ENCODE measurements at regions not wholly inside any gene's neighbourhood (a gene's known extent, or its start where the extent isn't known, plus 50 kb on each side); places are given as distances from the start of the nearest gene placed in this dataset.
"Not testable (repeated sequence)": the region's sequence is repeated elsewhere in the genome, so short reads cannot be mapped to it uniquely, and the experiment has no call there.

- no peak for DNase-seq (ENCODE audit: low spot score)
Measured at GRCh38 chr5:106690585-106690984, 980.2 kb downstream of the EFNA5 start.

- no peak for DNase-seq (ENCODE audit: low spot score)
Measured at GRCh38 chr5:106680330-106680729, 990.4 kb downstream of the EFNA5 start.

GRCh38 chr5:106677057-106677456 lies 993.7 kb downstream of the EFNA5 start:
- no peak for DNase-seq (ENCODE audit: low spot score)

- no peak for DNase-seq (ENCODE audit: low spot score)
Measured at GRCh38 chr5:106675687-106676086, 995.0 kb downstream of the EFNA5 start.

- DNase-seq (ENCODE audit: low spot score): no peak
Measured at GRCh38 chr5:106673941-106674340, 996.8 kb downstream of the EFNA5 start.

DNA sequence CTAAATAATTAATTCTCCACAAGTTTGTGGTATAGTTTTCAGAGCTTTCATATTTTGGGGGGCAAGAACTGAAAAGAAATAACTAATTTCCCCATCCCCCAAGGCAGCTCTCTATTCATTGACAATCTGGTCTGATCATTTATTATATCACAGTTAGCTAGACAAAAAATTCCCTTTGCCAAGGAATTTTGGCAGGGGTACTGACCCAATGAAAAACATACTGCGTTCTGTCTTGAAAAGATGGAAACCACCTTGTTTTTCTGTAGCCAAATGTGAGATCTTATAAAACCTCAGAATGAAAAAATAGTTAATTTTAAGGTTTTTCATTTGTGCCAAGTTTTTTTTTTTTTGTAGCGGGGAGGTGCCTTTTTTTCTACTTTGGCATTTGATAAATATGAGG lies 1008.9 kb downstream of the EFNA5 start:
- no peak for DNase-seq (ENCODE audit: low spot score)

DNA sequence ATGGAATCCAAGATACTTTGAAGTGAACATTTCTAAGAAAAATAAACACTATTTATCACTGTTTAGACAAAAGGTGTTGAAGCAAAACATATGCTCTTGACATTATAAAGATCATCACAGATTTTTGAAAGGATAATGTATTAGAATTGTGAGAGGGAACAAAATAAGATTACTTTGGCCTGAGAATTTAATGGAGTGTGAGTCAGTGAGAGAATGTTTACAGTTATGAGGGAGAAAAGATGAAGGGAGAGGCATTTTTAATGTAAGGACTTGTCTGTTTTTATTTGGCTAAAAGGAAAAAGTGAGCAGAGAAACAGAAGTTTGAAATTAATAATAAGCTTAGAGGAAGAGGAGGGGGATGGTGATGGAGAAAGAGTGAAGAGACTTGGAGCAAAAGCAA lies 1010.1 kb downstream of the EFNA5 start:
- no peak for DNase-seq (ENCODE audit: low spot score)

DNA sequence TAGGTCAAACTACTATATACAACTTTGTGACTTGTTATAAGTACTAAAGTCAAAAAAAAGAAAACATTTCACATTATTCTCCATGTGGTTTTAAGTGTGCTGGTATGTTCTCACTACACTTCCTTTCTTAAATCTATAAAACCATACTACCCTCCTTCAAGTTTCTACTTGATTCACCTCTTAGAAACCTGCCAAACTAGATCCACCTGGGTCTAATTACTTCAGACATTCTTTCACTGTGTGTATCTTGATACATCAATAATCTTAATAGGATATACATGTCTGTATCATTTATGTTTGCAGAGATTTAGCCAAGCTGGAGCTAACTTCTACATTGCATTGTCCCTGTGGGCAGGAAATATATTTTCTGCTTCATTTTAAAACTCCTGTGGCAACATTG lies 1012.6 kb downstream of the EFNA5 start:
- no peak for DNase-seq (ENCODE audit: low spot score)

- DNase-seq (ENCODE audit: low spot score): peak; percentile 91
Measured at GRCh38 chr5:106656821-106657220, 1013.9 kb downstream of the EFNA5 start.

DNA sequence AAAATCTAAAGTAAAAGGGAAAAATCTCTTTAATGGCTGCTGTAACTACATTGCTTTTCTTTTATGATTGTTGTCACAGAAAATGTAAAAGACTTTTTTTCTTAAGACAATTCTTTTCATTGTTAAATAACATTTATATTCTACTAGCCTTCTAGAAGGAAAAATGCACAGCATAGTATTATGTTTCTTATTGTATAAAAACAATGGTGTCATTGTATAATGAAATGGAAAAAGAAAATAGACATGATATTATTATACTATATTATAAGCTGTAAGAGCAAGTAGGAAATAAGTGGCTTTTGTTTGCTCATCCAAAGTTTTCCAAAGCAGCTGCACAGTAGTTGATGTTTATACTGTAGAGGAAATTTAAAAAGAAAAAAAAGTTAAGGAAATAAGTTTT lies 1021.7 kb downstream of the EFNA5 start:
- peak; percentile 67 for DNase-seq (ENCODE audit: low spot score)

DNA sequence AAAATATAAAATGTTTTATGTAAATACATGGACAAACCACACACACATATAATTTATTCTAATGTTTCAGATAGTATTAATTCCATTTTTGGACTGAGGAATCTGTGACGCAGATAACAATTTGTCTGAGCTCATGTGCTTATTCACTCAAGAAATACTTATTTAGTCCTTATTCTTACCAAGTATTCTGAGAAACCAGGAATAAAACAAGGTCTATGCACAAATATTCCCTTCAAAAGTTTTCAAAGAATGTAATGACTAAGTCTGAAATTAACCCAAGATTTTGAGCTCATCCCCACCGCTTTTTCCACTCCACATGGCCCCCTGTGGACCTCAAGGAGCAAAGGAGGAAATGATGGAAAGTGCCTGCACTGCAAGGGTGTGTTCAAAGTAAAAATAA lies 1022.3 kb downstream of the EFNA5 start:
- no peak for DNase-seq (ENCODE audit: low spot score)

GRCh38 chr5:106646106-106646505 lies 1024.6 kb downstream of the EFNA5 start:
- DNase-seq (ENCODE audit: low spot score): no peak

GRCh38 chr5:106640511-106640910 lies 1030.2 kb downstream of the EFNA5 start:
- no peak for DNase-seq (ENCODE audit: low spot score)

GRCh38 chr5:106639488-106639887 lies 1031.2 kb downstream of the EFNA5 start:
- no peak for DNase-seq (ENCODE audit: low spot score)

DNA sequence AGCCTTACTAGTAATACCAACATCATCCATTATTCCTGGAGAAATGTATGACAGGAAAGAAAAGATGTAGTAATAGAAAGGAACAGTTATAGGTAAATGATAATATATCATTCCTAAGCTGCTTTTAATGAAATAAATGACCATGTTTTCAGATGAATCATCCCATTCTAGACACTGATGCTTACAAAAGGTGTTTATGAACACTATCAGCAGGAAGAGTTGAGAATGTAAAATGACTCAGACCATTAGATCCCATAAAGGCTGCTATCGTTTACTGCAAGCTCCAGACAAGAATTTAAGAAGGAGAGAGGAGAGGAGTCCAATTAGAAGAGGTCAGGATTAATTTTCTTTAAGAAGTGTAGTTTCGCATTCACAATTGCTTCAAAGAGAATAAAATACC lies 1033.5 kb downstream of the EFNA5 start:
- no peak for DNase-seq (ENCODE audit: low spot score)

GRCh38 chr5:106634375-106634774 lies 1036.4 kb downstream of the EFNA5 start:
- no peak for DNase-seq (ENCODE audit: low spot score)

- no peak for DNase-seq (ENCODE audit: low spot score)
Measured at GRCh38 chr5:106633825-106634224, 1036.9 kb downstream of the EFNA5 start.

- not testable (repeated sequence) for DNase-seq (ENCODE audit: low spot score)
Measured at GRCh38 chr5:106628456-106628855, 1042.3 kb downstream of the EFNA5 start.

- no peak for DNase-seq (ENCODE audit: low spot score)
Measured at GRCh38 chr5:106610041-106610440, 1060.7 kb downstream of the EFNA5 start.

GRCh38 chr5:106601620-106602019 lies 1069.1 kb downstream of the EFNA5 start:
- no peak for DNase-seq (ENCODE audit: low spot score)

DNA sequence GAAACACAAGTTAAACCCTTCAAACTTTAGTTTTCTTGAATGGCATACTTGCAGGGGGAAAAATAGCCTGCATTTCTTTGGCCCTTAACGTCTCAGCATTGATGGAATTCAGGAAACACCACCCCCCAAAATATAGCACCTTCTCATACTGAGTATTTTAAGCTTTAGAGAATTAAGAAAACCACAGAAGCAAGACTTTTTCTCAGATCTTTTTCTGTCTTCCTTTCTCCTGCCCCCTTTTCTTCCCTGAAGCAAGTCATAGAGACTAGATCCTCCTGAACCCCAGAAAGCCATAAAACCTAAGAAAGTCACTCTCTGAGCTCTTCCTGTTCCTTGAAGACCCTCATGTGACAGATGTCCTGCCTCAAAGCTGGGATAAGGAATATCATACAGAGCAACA lies 1069.9 kb downstream of the EFNA5 start:
- DNase-seq (ENCODE audit: low spot score): no peak

DNA sequence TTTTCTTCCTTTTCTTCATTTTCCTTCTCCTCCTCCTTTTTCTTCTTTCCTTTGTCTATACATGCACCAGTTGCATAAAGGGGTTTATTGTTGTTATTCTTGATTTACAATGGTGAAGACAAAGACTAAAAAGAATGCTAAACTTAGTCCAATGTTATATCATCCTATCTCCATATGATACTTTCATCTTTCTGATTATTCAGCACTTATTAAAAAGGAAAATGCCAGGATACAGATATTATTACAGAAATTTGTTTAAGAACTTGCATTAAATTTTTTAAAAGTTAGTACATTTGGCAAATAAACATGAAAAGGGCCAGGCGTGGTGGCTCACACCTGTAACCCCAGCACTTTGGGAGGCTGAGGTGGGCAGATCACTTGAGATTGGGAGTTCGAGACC lies 1074.9 kb downstream of the EFNA5 start:
- DNase-seq (ENCODE audit: low spot score): no peak

GRCh38 chr5:106584268-106584667 lies 1086.5 kb downstream of the EFNA5 start:
- no peak for DNase-seq (ENCODE audit: low spot score)

DNA sequence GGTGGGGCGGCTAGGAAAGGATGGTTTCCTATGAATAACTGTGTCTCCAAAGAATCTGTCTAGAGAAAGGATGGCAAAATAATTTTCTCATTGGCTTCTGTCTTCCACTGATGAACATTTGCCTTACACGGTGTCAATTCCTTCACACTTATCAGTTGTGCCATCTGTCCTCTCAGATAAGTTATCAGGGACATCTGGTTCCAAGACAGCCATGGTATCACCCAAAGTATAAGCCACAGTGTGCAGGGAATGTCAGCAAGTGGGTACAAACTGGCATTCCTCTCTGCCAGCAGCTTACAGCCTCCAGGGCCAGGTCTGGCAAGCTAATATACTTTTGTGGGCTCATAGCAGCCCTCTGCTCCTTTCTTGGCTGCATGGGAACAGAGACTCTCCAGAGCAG lies 1092.0 kb downstream of the EFNA5 start:
- DNase-seq (ENCODE audit: low spot score): no peak

- no peak for DNase-seq (ENCODE audit: low spot score)
Measured at GRCh38 chr5:106574820-106575219, 1095.9 kb downstream of the EFNA5 start.

All from pons (tissue), 1 donor.